PC-3 (cell line): ENCODE measurements at regions not wholly inside any gene's neighbourhood (a gene's known extent, or its start where the extent isn't known, plus 50 kb on each side); places are given as distances from the start of the nearest gene placed in this dataset.
"Not testable (repeated sequence)": the region's sequence is repeated elsewhere in the genome, so short reads cannot be mapped to it uniquely, and the experiment has no call there.

Experiments
- EZH2 ChIP-seq: fragments of 300-600 bp; sonication (generic); IDR thresholded peaks from one replicate; pipeline ENCODE4 v1.6.1; 2017; ENCODE audit warnings: antibody characterized with exemption, mild to moderate bottlenecking, low read length; ENCODE audit not compliant: unreplicated experiment
- EZH2phosphoT487 ChIP-seq: fragments of 300-600 bp; sonication (generic); IDR thresholded peaks from 2 replicates; pipeline ENCODE4 v1.6.1; 2018; ENCODE audit warnings: mild to moderate bottlenecking, antibody characterized with exemption, low read length, borderline replicate concordance
- TF ChIP-seq, protein P1 (sequence below): fragments of 300-600 bp; sonication (generic); conservative IDR thresholded peaks from 2 replicates; pipeline ENCODE4 v1.5.1; 2017; ENCODE audit warnings: antibody characterized with exemption, low read depth, mild to moderate bottlenecking, low read length

DNA sequence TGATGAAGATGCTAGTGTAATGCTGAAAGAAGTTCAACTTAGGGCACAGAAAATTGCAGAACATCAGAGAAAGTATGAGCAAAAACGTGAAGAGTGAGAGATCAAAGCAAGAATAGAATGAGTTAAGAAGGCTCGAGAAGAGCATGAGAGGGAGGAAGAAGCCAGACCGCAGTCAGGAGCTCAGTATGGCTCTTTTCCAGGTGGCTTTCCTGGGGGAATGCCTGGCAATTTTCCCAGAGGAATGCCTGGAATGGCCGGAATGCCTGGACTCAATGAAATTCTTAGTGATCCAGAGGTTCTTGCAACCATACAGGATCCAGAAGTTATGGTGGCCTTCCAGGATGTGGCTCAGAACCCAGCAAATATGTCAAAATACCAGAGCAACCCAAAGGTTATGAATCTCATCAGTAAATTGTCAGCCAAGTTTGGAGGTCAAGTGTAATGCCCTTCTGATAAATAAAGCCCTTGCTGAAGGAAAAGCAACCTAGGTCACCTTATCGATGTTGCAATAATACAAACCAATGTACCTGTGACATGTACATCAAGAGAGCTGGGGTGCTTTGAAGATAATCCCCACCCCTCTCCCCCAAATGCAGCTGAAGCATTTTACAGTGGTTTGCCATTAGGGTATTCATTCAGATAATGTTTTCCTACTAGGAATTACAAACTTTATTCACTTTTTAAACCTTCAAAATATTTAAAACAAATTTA, 277.9 kb downstream of the LPIN1 start:
- TF ChIP-seq, protein P1, sequence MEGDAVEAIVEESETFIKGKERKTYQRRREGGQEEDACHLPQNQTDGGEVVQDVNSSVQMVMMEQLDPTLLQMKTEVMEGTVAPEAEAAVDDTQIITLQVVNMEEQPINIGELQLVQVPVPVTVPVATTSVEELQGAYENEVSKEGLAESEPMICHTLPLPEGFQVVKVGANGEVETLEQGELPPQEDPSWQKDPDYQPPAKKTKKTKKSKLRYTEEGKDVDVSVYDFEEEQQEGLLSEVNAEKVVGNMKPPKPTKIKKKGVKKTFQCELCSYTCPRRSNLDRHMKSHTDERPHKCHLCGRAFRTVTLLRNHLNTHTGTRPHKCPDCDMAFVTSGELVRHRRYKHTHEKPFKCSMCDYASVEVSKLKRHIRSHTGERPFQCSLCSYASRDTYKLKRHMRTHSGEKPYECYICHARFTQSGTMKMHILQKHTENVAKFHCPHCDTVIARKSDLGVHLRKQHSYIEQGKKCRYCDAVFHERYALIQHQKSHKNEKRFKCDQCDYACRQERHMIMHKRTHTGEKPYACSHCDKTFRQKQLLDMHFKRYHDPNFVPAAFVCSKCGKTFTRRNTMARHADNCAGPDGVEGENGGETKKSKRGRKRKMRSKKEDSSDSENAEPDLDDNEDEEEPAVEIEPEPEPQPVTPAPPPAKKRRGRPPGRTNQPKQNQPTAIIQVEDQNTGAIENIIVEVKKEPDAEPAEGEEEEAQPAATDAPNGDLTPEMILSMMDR: not testable (repeated sequence)
- not testable (repeated sequence) for TF ChIP-seq EZH2, EZH2phosphoT487
